SK-N-SH (cell line): ENCODE measurements at regions not wholly inside any gene's neighbourhood (a gene's known extent, or its start where the extent isn't known, plus 50 kb on each side); places are given as distances from the start of the nearest gene placed in this dataset.

ENCODE experiments used
- CHD2 ChIP-seq: fragments of 150-350 bp; IDR thresholded peaks from 2 replicates; pipeline ENCODE4 v1.6.1; 2018; ENCODE audit warnings: low read length; ENCODE audit not compliant: partially characterized antibody
- MAX ChIP-seq: IDR thresholded peaks from 2 replicates; pipeline ENCODE4 v1.4.0; 2012; ENCODE audit warnings: low read depth
- MXI1 ChIP-seq: IDR thresholded peaks from 2 replicates; pipeline ENCODE4 v1.6.1; 2012; ENCODE audit warnings: mild to moderate bottlenecking, low read depth, low read length, improper control_type of control experiment
- POLR2AphosphoS5 ChIP-seq: IDR thresholded peaks from 2 replicates; pipeline ENCODE4 v1.6.1; 2012; ENCODE audit warnings: low read depth, low read length
- RCOR1 ChIP-seq: fragments of 150-350 bp; IDR thresholded peaks from 2 replicates; pipeline ENCODE4 v1.6.1; 2017; ENCODE audit warnings: antibody characterized with exemption, low read length
- TF ChIP-seq, protein P1 (sequence below): IDR thresholded peaks from 2 replicates; pipeline ENCODE4 v1.6.1; 2012; ENCODE audit warnings: mild to moderate bottlenecking, low read depth, low read length, moderate library complexity

- no peak for TF ChIP-seq MXI1
- no peak for TF ChIP-seq MAX
- TF ChIP-seq POLR2AphosphoS5, result no peak
- no peak for TF ChIP-seq CHD2
- TF ChIP-seq RCOR1, result no peak
- TF ChIP-seq, protein P1, sequence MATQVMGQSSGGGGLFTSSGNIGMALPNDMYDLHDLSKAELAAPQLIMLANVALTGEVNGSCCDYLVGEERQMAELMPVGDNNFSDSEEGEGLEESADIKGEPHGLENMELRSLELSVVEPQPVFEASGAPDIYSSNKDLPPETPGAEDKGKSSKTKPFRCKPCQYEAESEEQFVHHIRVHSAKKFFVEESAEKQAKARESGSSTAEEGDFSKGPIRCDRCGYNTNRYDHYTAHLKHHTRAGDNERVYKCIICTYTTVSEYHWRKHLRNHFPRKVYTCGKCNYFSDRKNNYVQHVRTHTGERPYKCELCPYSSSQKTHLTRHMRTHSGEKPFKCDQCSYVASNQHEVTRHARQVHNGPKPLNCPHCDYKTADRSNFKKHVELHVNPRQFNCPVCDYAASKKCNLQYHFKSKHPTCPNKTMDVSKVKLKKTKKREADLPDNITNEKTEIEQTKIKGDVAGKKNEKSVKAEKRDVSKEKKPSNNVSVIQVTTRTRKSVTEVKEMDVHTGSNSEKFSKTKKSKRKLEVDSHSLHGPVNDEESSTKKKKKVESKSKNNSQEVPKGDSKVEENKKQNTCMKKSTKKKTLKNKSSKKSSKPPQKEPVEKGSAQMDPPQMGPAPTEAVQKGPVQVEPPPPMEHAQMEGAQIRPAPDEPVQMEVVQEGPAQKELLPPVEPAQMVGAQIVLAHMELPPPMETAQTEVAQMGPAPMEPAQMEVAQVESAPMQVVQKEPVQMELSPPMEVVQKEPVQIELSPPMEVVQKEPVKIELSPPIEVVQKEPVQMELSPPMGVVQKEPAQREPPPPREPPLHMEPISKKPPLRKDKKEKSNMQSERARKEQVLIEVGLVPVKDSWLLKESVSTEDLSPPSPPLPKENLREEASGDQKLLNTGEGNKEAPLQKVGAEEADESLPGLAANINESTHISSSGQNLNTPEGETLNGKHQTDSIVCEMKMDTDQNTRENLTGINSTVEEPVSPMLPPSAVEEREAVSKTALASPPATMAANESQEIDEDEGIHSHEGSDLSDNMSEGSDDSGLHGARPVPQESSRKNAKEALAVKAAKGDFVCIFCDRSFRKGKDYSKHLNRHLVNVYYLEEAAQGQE, result no peak
These were observed 170.1 kb downstream of the NSUN3 start for GRCh38 chr3:94232921-94233320.
